ENCODE measurements at regions not wholly inside any gene's neighbourhood (a gene's known extent, or its start where the extent isn't known, plus 50 kb on each side); places are given as distances from the start of the nearest gene placed in this dataset.
"Not testable (repeated sequence)": the region's sequence is repeated elsewhere in the genome, so short reads cannot be mapped to it uniquely, and the experiment has no call there.

GRCh38 chr15:88992912-88993376, 79.8 kb upstream of the MFGE8 start:
- no peak for TF ChIP-seq CTCF (IDR thresholded peaks at IDR 0.05; ENCODE audit: control insufficient read depth, insufficient read depth, low read depth, low read length, missing control alignments)
- no peak for DNase-seq (ENCODE audit: low read depth)

GRCh38 chr15:88993662-88994061, 80.5 kb upstream of the MFGE8 start:
- no peak for DNase-seq (ENCODE audit: low read depth)
- TF ChIP-seq CTCF (IDR thresholded peaks at IDR 0.05; ENCODE audit: control insufficient read depth, insufficient read depth, low read depth, low read length, missing control alignments), result no peak
- H3K4me3 ChIP-seq (ENCODE audit: control insufficient read depth, low read depth, low read length), result no peak overlapping the region

More at GRCh38 chr15:88992912-88993376, 79.8 kb upstream of the MFGE8 start:
- no peak overlapping the region for H3K4me3 ChIP-seq (ENCODE audit: control insufficient read depth, low read depth, low read length)

DNA sequence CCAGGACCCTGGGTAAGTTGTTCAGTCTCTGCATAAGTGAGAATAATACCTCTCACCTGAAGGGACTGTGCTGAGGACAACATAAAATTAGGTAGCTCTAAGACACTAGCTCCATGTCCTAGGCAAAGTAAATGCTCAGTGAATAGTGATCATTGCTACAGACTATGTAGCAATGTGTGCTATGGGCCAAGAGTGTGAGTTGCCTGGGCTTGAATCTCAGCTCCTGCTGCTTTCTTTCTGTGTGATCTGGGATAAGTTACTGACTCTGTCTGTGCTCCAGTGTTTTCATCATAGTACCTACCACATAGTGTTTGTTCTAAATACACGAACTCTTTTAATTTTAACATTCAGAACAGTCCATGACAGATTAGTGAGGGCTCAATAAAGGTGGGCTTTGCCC, 81.1 kb upstream of the MFGE8 start:
- DNase-seq (ENCODE audit: low read depth), result no peak
- H3K4me3 ChIP-seq (ENCODE audit: control insufficient read depth, low read depth, low read length), result no peak overlapping the region
- TF ChIP-seq CTCF (IDR thresholded peaks at IDR 0.05; ENCODE audit: control insufficient read depth, insufficient read depth, low read depth, low read length, missing control alignments), result no peak

DNA sequence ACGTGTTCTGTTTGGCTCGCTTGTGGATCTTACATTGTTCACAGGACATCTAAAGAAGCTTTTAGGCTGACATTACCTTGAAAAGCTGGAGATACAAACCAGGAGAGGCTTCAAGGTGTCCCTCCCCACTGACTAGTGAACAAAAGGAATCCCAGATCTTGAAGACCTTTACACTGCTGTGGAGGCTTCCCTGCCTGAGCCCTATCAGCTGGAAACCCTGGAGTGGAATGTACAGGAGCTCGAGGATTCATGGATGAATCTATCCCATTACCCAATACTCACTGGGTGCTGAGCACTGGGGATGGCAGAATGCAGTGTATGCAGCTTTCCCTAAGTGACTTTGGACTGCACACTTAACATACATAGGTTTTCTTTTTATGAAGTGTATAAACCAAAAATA, 82.3 kb upstream of the MFGE8 start:
- TF ChIP-seq CTCF (IDR thresholded peaks at IDR 0.05; ENCODE audit: control insufficient read depth, insufficient read depth, low read depth, low read length, missing control alignments), result no peak
- DNase-seq (ENCODE audit: low read depth), result no peak
- H3K4me3 ChIP-seq (ENCODE audit: control insufficient read depth, low read depth, low read length), result no peak overlapping the region

DNA sequence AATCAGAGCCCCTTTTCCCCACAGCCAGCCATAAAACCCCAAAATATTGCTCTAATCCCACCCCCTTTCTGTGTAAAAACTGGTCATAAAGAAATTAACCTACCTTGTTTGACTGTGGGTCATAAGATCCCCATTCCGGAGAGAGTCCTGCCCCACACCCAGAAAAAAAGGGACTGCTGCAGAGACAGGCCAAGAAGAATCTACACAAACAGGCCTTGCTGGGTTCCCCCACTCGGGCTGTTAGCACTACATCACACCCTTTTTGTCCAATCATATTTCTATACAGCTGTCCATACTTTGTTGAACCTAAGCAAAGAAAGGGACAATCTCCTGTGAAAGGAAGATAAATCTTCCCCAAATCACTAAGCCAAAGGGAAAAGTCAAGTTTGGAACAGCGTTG, 84.4 kb upstream of the MFGE8 start:
- TF ChIP-seq CTCF (IDR thresholded peaks at IDR 0.05; ENCODE audit: control insufficient read depth, insufficient read depth, low read depth, low read length, missing control alignments), result no peak
- DNase-seq (ENCODE audit: low read depth), result no peak
- no peak overlapping the region for H3K4me3 ChIP-seq (ENCODE audit: control insufficient read depth, low read depth, low read length)

GRCh38 chr15:88998980-88999713, 86.0 kb upstream of the MFGE8 start:
- TF ChIP-seq CTCF (IDR thresholded peaks at IDR 0.05; ENCODE audit: control insufficient read depth, insufficient read depth, low read depth, low read length, missing control alignments), result no peak
- H3K4me3 ChIP-seq (ENCODE audit: control insufficient read depth, low read depth, low read length), result no peak overlapping the region
- DNase-seq (ENCODE audit: low read depth), result no peak

- DNase-seq (ENCODE audit: low read depth); H3K4me3 ChIP-seq (ENCODE audit: control insufficient read depth, low read depth, low read length): not testable (repeated sequence)
Measured at GRCh38 chr15:89001708-89002275, 86.5 kb upstream of the ABHD2 start.
